ENCODE measurements at regions not wholly inside any gene's neighbourhood (a gene's known extent, or its start where the extent isn't known, plus 50 kb on each side); places are given as distances from the start of the nearest gene placed in this dataset.

- TF ChIP-seq CTCF (IDR thresholded peaks at IDR 0.05; ENCODE audit: low read length) (no peak), EZH2 (IDR thresholded peaks at IDR 0.05; ENCODE audit: borderline replicate concordance, low read length) (no peak)
Observed at GRCh38 chr18:41216341-41217003, 738.6 kb upstream of the PIK3C3 start.
